Ascending aorta (tissue), 2 donors: ENCODE measurements at regions not wholly inside any gene's neighbourhood (a gene's known extent, or its start where the extent isn't known, plus 50 kb on each side); places are given as distances from the start of the nearest gene placed in this dataset.

Experiments
- DNase-seq, 2 donors: peaks; one replicate each; pipeline ENCODE4 v3.0.0-alpha.2; 2019; ENCODE audit warnings: low spot score in 2 of 2
- H3K27ac ChIP-seq, 2 donors: fragments of 200-600 bp; sonication (generic); one replicate each; pipeline ENCODE4 v1.5.1; 2016 to 2017; ENCODE audit warnings: mild to moderate bottlenecking in 1 of 2
- H3K27me3 ChIP-seq: fragments of 200-600 bp; sonication (generic); one replicate; pipeline ENCODE4 v1.5.1; 2017
- H3K36me3 ChIP-seq, 2 donors: fragments of 200-600 bp; sonication (generic); one replicate each; pipeline ENCODE4 v1.5.1; 2016
- H3K4me1 ChIP-seq, 2 donors: fragments of 200-600 bp; sonication (generic); one replicate each; pipeline ENCODE4 v1.5.1; 2016 to 2017; ENCODE audit warnings: mild to moderate bottlenecking in 1 of 2
- H3K4me3 ChIP-seq, 2 donors: fragments of 200-600 bp; sonication (generic); one replicate each; pipeline ENCODE4 v1.5.1; 2016 to 2017; ENCODE audit warnings: mild to moderate bottlenecking in 1 of 2
- H3K9me3 ChIP-seq, 2 donors: fragments of 200-600 bp; sonication (generic); one replicate each; pipeline ENCODE4 v1.5.1; 2016
- intact Hi-C: fragments of 100-400 bp; cut with DNase I; formaldehyde crosslinking; loops from one replicate; pipeline ENCODE4 v1.15.1; 2023
- TF ChIP-seq, protein P1 (sequence below), 3 experiments: fragments of 200-600 bp in 2 of 3; fragments of 450-650 bp in 1 of 3; sonication (generic) in 2 of 3; IDR thresholded peaks; one replicate each; pipeline ENCODE4 v1.5.1; 2016 to 2019; ENCODE audit warnings: antibody characterized with exemption in 3 of 3, mild to moderate bottlenecking in 1 of 3, moderate library complexity in 1 of 3

- intact Hi-C loops, result no loop called here
- no peaks in the 10 kb centered on the region for H3K36me3 ChIP-seq
- H3K9me3 ChIP-seq, result no peaks in the 10 kb centered on the region
- DNase-seq, result no peak
- no peaks in the 10 kb centered on the region for H3K27me3 ChIP-seq
- H3K27ac ChIP-seq, result no peak overlapping the region
- peaks cover 4 to 5% of the 10 kb centered on the region in 2 donors for H3K4me1 ChIP-seq
- TF ChIP-seq, protein P1, sequence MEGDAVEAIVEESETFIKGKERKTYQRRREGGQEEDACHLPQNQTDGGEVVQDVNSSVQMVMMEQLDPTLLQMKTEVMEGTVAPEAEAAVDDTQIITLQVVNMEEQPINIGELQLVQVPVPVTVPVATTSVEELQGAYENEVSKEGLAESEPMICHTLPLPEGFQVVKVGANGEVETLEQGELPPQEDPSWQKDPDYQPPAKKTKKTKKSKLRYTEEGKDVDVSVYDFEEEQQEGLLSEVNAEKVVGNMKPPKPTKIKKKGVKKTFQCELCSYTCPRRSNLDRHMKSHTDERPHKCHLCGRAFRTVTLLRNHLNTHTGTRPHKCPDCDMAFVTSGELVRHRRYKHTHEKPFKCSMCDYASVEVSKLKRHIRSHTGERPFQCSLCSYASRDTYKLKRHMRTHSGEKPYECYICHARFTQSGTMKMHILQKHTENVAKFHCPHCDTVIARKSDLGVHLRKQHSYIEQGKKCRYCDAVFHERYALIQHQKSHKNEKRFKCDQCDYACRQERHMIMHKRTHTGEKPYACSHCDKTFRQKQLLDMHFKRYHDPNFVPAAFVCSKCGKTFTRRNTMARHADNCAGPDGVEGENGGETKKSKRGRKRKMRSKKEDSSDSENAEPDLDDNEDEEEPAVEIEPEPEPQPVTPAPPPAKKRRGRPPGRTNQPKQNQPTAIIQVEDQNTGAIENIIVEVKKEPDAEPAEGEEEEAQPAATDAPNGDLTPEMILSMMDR (IDR thresholded peaks at IDR 0.05), result no peak
- no peak overlapping the region for H3K4me3 ChIP-seq
Observed at GRCh38 chr2:239746559-239747246, 278.4 kb downstream of the NDUFA10 start.

- TF ChIP-seq, protein P1 (IDR thresholded peaks at IDR 0.05), result no peak
- no peak for DNase-seq
- no peak overlapping the region for H3K27ac ChIP-seq
- H3K4me3 ChIP-seq, result no peak overlapping the region
- intact Hi-C loops, result no loop called here
- H3K9me3 ChIP-seq, result no peaks in the 10 kb centered on the region
- H3K36me3 ChIP-seq, result no peaks in the 10 kb centered on the region
- H3K4me1 ChIP-seq, result no peaks in the 10 kb centered on the region
- H3K27me3 ChIP-seq, result no peaks in the 10 kb centered on the region
Observed at GRCh38 chr2:239745386-239746227, 279.5 kb downstream of the NDUFA10 start.

- Histone ChIP-seq H3K36me3 (no peaks in the 10 kb centered on the region), H3K4me1 (no peaks in the 10 kb centered on the region), H3K9me3 (no peaks in the 10 kb centered on the region), H3K27me3 (no peaks in the 10 kb centered on the region), H3K27ac (no peak overlapping the region), H3K4me3 (no peak overlapping the region)
- no peak for DNase-seq
- TF ChIP-seq, protein P1 (IDR thresholded peaks at IDR 0.05), result no peak
- intact Hi-C loops, result no loop called here
Observed at GRCh38 chr2:239744706-239745340, 280.3 kb downstream of the NDUFA10 start.

GRCh38 chr2:239743206-239743605 is 281.9 kb downstream of the NDUFA10 start:
- Histone ChIP-seq H3K9me3 (no peaks in the 10 kb centered on the region), H3K4me1 (no peaks in the 10 kb centered on the region), H3K27ac (no peak overlapping the region), H3K36me3 (no peaks in the 10 kb centered on the region), H3K27me3 (no peaks in the 10 kb centered on the region), H3K4me3 (no peak overlapping the region)
- intact Hi-C loops, result no loop called here
- no peak for DNase-seq
- TF ChIP-seq, protein P1 (IDR thresholded peaks at IDR 0.05), result no peak

DNA sequence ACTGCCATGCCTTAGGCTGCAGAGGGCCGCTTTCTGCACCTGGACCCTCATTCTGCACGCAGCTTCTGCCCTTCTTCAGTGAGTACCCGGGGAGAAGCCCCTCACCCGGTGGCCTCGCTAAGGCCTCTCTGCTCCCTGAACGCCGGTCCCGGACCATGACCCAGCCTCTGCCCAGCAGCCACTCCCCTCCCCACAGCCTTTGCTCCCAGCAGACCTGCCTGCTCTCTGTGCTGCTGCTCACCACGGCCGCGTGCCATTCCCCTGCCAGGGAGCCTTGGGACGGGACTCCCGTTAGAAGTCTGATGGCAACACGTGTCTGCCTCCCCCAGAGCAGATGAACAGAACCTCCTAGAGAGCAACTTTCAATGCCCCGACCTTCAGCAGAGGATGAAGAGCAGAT is 282.8 kb downstream of the NDUFA10 start:
- H3K36me3 ChIP-seq, result no peaks in the 10 kb centered on the region
- intact Hi-C loops, result no loop called here
- H3K27ac ChIP-seq, result no peak overlapping the region
- H3K9me3 ChIP-seq, result no peaks in the 10 kb centered on the region
- no peaks in the 10 kb centered on the region for H3K4me1 ChIP-seq
- no peaks in the 10 kb centered on the region for H3K27me3 ChIP-seq
- H3K4me3 ChIP-seq, result no peak overlapping the region
- DNase-seq, result no peak
- TF ChIP-seq, protein P1 (IDR thresholded peaks at IDR 0.05), result no peak
